ENCODE measurements at regions not wholly inside any gene's neighbourhood (a gene's known extent, or its start where the extent isn't known, plus 50 kb on each side); places are given as distances from the start of the nearest gene placed in this dataset.
A peak's percentile ranks its signal among the peaks of the same experiment; 100 is the strongest.

DNA sequence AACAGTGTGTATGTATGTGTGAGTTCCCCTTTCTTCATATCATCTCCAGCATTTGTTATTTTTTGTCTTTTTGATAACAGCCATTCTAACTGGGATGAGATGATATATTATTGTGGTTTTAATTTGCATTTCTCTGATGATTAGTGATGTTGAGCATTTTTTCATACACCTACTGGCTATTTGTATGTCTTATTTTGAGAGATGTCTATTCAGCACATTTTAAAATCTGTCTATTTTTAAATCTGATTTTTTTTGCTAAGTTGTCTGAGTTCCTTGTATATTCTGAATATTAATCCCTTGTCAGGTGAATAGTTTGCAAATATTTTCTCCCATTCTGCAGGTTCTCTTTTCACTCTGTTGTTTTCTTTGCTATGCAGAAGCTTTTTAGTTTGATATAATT, 469.1 kb downstream of the FUT8 start:
- Mint-ChIP-seq H3K36me3 (peaks cover 4 to 24% of the 10 kb centered on the region in 2 donors), H3K9me3 (peaks cover 0 to 28% of the 10 kb centered on the region in 2 donors), H3K27ac (no peak overlapping the region)
- DNase-seq (ENCODE audit: low spot score in 2 of 2) (no peak), ATAC-seq (no peak)

DNA sequence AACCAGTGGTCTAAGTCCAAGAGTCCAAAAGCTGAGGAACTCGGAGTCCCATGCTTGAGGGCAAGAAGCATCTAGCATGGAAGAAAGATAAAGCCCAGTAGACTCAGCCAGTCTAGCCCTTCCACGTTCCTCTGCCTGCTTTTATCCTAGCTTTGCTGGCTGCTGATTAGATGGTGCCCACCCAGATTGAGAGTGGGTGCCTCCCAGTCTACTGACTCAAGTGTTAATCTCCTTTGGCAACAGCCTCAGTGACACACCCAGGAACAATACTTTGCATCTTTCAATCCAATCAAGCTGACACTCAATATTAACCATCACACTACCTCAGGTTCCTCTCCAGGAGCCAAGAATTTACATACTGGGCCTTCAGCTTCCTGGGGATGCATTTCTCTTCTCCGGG, 476.1 kb downstream of the FUT8 start:
- no peak for ATAC-seq
- H3K27ac Mint-ChIP-seq: no peak overlapping the region

DNA sequence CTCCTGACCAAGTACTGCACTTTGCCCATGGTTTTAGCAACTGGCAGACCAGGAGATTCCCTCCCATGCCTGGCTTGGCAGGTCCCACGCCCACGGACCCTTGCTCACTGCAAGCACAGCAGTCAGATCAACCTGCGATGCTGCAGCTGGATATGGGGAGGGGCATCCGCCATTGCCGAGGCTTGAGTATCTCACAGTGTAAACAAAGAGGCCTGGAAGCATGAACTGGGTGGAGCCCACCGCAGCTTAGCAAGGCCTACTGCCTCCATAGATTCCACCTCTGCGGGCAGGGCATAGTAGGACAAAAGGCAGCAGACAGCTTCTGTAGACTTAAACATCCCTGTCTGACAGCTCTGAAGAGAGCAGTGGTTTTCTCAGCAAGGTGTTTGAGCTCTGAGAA, 479.8 kb downstream of the FUT8 start:
- Mint-ChIP-seq H3K27ac (no peak overlapping the region), H3K9me3 (peaks cover 14 to 17% of the 10 kb centered on the region in 2 donors), H3K36me3 (peaks cover 10 to 15% of the 10 kb centered on the region in 2 donors)
- ATAC-seq (no peak), DNase-seq (ENCODE audit: low spot score in 2 of 2) (no peak)

More for the DNA sequence above, 476.1 kb downstream of the FUT8 start:
- Mint-ChIP-seq H3K36me3 (peaks cover 6 to 8% of the 10 kb centered on the region in 2 donors), H3K9me3 (peaks cover 5 to 6% of the 10 kb centered on the region in 2 donors)
- DNase-seq (ENCODE audit: low spot score in 2 of 2): no peak

DNA sequence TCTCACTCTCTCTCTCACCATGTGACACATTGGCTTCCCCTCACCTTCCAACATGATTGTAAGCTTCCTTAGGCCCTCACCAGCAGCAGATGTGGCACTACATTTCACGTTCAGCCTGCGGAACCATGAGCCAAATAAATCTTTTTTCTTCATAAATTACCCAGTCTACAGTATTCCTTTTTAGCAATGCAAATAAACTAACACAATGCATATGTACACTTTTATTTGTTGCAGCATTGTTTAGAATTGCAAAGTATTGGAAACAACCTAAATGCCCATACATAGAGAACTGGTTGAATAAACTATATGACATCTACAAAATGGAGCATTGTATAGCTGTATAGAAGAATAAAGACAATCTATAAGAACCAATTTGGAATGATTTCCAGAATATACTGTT, 487.6 kb downstream of the FUT8 start:
- peaks cover 6 to 7% of the 10 kb centered on the region in 2 donors for H3K36me3 Mint-ChIP-seq
- DNase-seq (ENCODE audit: low spot score in 2 of 2): no peak
- H3K9me3 Mint-ChIP-seq: peaks cover 5 to 24% of the 10 kb centered on the region in 2 donors
- no peak for ATAC-seq
- no peak overlapping the region for H3K27ac Mint-ChIP-seq

DNA sequence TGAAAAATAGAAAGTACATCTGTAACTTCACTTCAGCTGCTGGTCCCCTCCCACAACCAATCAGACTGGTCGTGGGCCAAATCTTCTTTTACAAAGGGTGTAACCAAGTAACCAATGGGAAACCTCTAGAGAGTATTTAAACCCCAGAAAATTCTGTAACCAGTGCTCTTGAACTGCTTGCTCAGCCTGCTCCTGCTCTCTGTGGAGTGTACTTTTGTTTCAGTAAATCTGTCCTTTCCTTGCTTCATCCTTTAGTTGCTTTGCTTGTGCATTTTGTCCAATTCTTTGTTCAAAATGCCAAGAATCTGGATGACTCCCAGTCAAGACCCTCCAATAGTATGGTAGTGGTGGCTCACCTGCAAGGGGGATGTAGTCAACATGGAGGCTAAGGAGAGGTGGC, 489.1 kb downstream of the FUT8 start:
- DNase-seq (ENCODE audit: low spot score in 2 of 2): no peak
- Mint-ChIP-seq H3K9me3 (peaks cover 5 to 15% of the 10 kb centered on the region in 2 donors), H3K27ac (no peak overlapping the region), H3K36me3 (peaks cover 5 to 6% of the 10 kb centered on the region in 2 donors)
- no peak for ATAC-seq

GRCh38 chr14:65904988-65905387, 492.5 kb downstream of the FUT8 start:
- ATAC-seq (no peak), DNase-seq (ENCODE audit: low spot score in 2 of 2) (no peak)
- H3K27ac Mint-ChIP-seq: no peak overlapping the region

DNA sequence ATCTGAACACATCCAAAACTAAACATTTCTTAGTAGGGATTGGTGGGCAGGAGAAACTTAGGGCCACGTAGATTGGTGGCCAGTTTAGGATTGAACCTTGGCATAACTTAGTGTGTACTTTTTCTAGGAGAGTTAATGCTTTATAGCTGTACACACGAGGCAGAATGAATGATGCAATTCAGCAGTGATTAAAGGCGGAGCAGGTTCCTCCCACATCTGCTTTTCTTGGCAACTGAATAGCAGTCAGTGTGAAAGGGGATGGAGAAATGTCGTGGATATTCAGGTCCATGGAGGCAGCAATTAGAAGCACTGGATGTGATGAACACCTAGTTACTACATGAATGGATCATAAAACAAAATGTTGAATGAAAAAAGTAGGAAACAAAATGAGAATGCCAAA, 493.8 kb downstream of the FUT8 start:
- no peak for DNase-seq (ENCODE audit: low spot score in 2 of 2)
- Mint-ChIP-seq H3K27ac (no peak overlapping the region), H3K36me3 (peaks cover under 1% of the 10 kb centered on the region in 2 donors), H3K9me3 (peaks cover under 1 to 5% of the 10 kb centered on the region in 2 donors)
- ATAC-seq: no peak

More at GRCh38 chr14:65904988-65905387, 492.5 kb downstream of the FUT8 start:
- Mint-ChIP-seq H3K36me3 (peaks cover 5 to 6% of the 10 kb centered on the region in 2 donors), H3K9me3 (peaks cover 5 to 15% of the 10 kb centered on the region in 2 donors)

GRCh38 chr14:65906948-65907347, 494.4 kb downstream of the FUT8 start:
- Mint-ChIP-seq H3K36me3 (no peaks in the 10 kb centered on the region), H3K9me3 (peaks cover 0 to 4% of the 10 kb centered on the region in 2 donors), H3K27ac (no peak overlapping the region)
- DNase-seq (ENCODE audit: low spot score in 2 of 2) (no peak), ATAC-seq (no peak)

GRCh38 chr14:65910108-65910786, 497.7 kb downstream of the FUT8 start:
- Mint-ChIP-seq H3K9me3 (peaks cover 0 to 5% of the 10 kb centered on the region in 2 donors), H3K27ac (no peak overlapping the region), H3K36me3 (peaks cover 0 to 9% of the 10 kb centered on the region in 2 donors)
- ATAC-seq (no peak), DNase-seq (ENCODE audit: low spot score in 2 of 2) (no peak)

- peak; percentile 36 to 76 for ATAC-seq
- Mint-ChIP-seq H3K27ac (no peak overlapping the region), H3K9me3 (peaks cover 0 to 5% of the 10 kb centered on the region in 2 donors), H3K36me3 (peaks cover 0 to 28% of the 10 kb centered on the region in 2 donors)
- no peak for DNase-seq (ENCODE audit: low spot score in 2 of 2)
These were observed 502.6 kb downstream of the FUT8 start for GRCh38 chr14:65915125-65915524.

DNA sequence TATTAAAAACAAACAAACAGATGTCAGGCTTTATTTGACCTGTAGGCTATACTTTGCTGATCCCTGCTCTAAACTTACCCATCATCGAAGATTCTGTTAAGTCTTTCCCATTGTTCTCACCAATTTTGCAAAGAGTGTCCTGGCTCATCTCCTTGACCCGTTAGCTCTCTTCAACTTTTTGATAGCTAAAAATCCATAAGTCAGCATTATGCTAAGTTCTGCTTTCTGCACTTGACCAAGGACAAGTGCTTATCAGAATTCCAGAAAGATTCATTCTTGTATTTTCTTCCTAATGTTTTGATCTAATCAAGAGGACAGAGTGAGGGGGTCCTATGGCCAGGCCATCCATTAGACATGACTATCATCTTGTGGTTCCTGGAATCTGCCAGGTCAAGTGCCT, 503.5 kb downstream of the FUT8 start:
- DNase-seq (ENCODE audit: low spot score in 2 of 2): no peak
- Mint-ChIP-seq H3K27ac (no peak overlapping the region), H3K36me3 (peaks cover 0 to 28% of the 10 kb centered on the region in 2 donors), H3K9me3 (peaks cover 0 to 9% of the 10 kb centered on the region in 2 donors)
- ATAC-seq: no peak

DNA sequence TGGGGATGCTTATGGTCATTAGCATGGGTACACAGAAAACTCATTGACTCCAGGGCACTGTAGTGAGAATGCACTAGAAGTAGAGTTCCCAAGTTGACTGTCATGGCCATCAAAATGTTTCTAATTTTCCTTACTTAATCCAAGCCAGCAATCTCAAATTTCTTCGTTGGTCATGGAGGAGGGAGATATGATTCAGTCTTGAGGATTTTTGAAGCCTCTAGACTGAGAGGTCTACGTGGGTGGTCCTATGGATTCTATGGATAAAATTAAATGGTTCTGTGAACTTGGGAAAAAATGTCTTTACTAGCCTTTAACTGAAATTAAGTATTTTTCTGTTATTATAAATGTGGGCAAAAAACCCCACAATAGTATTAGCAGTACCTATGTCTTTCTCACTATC, 508.5 kb downstream of the FUT8 start:
- H3K9me3 Mint-ChIP-seq: peaks cover 0 to 12% of the 10 kb centered on the region in 2 donors
- DNase-seq (ENCODE audit: low spot score in 2 of 2) (no peak), ATAC-seq (no peak)
- peaks cover 0 to 12% of the 10 kb centered on the region in 2 donors for H3K36me3 Mint-ChIP-seq
- no peak overlapping the region for H3K27ac Mint-ChIP-seq

GRCh38 chr14:65922142-65922541, 509.6 kb downstream of the FUT8 start:
- Mint-ChIP-seq H3K27ac (no peak overlapping the region), H3K9me3 (peaks cover 3 to 19% of the 10 kb centered on the region in 2 donors), H3K36me3 (peaks cover 0 to 6% of the 10 kb centered on the region in 2 donors)
- DNase-seq (ENCODE audit: low spot score in 2 of 2) (no peak), ATAC-seq (no peak)

DNA sequence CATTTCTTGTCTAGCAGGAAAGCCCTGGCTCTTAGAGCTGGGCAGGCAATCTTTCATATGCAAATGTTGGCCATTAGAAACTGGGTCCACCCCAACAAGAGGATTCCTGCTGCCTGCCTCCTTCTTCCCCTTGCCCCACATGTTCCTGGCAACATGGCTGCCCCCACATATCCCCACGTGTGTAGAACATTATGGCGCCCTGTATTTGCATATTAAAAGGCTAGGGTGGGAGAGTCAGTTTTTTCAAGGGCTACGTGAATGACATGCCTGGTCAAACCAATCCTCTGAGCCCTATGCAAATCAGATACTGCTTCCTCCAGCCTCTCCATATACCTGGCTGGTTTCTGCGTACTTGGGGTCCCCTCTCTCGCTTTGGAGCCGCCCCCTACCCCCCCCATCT, 514.0 kb downstream of the FUT8 start:
- ATAC-seq (no peak), DNase-seq (ENCODE audit: low spot score in 2 of 2) (no peak)
- Mint-ChIP-seq H3K27ac (peak overlapping the region in 1 of 2 donors; percentile 92), H3K9me3 (peaks cover 3 to 15% of the 10 kb centered on the region in 2 donors), H3K36me3 (no peaks in the 10 kb centered on the region)

- H3K36me3 Mint-ChIP-seq: peaks cover 0 to 2% of the 10 kb centered on the region in 2 donors
- ATAC-seq (no peak), DNase-seq (ENCODE audit: low spot score in 2 of 2) (no peak)
- peak overlapping the region; percentile 57 to 92 for H3K27ac Mint-ChIP-seq
- peaks cover 3 to 15% of the 10 kb centered on the region in 2 donors for H3K9me3 Mint-ChIP-seq
These were observed 514.6 kb downstream of the FUT8 start for GRCh38 chr14:65926935-65927700.

- peak; percentile 99 for ATAC-seq
- H3K27ac Mint-ChIP-seq: peak overlapping the region; percentile 90 to 92
- peaks cover 0 to 4% of the 10 kb centered on the region in 2 donors for H3K36me3 Mint-ChIP-seq
- peak; percentile 77 to 87 for DNase-seq (ENCODE audit: low spot score in 2 of 2)
- peaks cover 3 to 19% of the 10 kb centered on the region in 2 donors for H3K9me3 Mint-ChIP-seq
These were observed 515.4 kb downstream of the FUT8 start for GRCh38 chr14:65927931-65928356.

DNA sequence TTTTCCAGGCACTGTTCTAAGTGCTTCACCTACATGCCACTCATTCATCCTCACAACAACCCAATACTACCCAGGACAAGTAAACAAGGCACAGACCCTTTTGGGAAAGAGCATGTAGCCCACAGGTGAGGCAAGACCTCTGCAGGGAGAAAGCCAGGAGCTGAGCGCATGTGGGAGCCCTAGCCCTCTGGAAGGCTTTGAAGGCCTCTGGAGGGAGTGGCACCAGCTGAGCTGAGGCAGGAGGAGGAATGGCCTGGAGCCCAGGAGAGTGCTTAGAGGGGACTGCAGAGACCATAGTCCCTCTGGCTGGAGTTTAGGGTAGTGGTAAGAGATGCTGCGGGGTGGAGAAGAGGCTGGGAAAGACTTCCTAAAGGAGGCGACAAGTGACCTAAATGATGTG, 516.5 kb downstream of the FUT8 start:
- peak overlapping the region; percentile 30 to 92 for H3K27ac Mint-ChIP-seq
- DNase-seq (ENCODE audit: low spot score in 2 of 2): no peak
- H3K36me3 Mint-ChIP-seq: peaks cover 0 to 6% of the 10 kb centered on the region in 2 donors

More for the DNA sequence above, 516.5 kb downstream of the FUT8 start:
- ATAC-seq: no peak
- peaks cover 3 to 21% of the 10 kb centered on the region in 2 donors for H3K9me3 Mint-ChIP-seq
